Epithelial cell of proximal tubule (primary cell): ENCODE measurements at regions not wholly inside any gene's neighbourhood (a gene's known extent, or its start where the extent isn't known, plus 50 kb on each side); places are given as distances from the start of the nearest gene placed in this dataset.

Source experiments
- DNase-seq: peaks from one replicate; pipeline ENCODE4 v3.0.0-alpha.2; 2011; ENCODE audit warnings: low read depth
- H3K4me3 ChIP-seq: 2 replicates; pipeline ENCODE4 v1.5.1; 2011; ENCODE audit warnings: low read depth, mild to moderate bottlenecking, low read length
- TF ChIP-seq, protein P1 (sequence below): conservative IDR thresholded peaks from 2 replicates; pipeline ENCODE4 v1.5.1; 2012; ENCODE audit warnings: low read depth, mild to moderate bottlenecking, low read length

DNA sequence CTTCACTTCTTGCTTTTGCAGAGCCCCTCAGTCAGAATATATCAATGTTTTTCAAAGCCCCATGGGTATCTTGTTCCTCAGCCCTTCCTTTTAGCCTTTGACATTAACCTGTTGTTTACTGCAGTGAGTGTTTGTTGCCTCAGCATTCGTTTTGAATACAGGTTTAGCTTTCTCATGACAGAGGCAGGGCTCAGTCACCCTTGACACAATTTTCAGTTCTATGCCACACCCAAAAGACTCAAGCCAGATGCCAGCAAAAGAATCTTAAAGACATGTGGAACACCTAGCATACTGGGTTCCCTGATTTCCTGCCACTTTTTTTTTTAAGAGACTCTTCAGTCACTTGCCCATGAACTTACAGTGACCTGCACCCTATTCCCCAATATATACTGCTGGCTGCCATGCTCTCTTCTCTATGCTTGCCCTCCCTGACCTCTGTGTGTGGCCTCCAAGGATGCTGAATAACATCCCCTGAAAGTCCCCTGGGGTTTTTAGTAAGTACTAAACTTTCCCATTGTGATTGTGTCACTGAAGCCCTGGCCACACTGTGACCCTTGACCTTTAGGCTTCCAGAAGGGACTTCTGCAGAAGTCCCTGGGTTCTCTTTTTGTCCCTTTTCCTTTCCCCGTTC is 1225.5 kb downstream of the TBC1D22A start:
- DNase-seq = no peak
- no peak overlapping the region for H3K4me3 ChIP-seq

DNA sequence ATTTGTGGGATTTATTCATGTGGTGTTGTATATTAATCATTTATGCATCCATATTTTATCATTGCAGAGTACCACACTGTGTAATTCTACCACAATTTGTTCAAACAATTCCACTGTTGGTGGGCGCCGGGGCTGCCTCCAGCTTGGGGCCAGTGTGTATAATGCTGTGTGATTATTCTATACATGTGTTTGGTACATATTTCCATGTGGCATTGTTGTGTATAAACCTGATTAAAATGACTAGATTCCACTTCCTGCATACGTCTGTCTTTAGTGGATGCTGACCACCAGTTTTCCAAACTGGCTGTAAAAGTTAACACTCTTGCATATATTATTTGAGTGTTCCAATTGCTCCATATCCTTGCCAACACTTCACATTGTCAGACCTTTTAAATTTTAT is 1213.8 kb downstream of the TBC1D22A start:
- no peak for DNase-seq
- TF ChIP-seq, protein P1, sequence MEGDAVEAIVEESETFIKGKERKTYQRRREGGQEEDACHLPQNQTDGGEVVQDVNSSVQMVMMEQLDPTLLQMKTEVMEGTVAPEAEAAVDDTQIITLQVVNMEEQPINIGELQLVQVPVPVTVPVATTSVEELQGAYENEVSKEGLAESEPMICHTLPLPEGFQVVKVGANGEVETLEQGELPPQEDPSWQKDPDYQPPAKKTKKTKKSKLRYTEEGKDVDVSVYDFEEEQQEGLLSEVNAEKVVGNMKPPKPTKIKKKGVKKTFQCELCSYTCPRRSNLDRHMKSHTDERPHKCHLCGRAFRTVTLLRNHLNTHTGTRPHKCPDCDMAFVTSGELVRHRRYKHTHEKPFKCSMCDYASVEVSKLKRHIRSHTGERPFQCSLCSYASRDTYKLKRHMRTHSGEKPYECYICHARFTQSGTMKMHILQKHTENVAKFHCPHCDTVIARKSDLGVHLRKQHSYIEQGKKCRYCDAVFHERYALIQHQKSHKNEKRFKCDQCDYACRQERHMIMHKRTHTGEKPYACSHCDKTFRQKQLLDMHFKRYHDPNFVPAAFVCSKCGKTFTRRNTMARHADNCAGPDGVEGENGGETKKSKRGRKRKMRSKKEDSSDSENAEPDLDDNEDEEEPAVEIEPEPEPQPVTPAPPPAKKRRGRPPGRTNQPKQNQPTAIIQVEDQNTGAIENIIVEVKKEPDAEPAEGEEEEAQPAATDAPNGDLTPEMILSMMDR = no peak
- H3K4me3 ChIP-seq = no peak overlapping the region

More for the DNA sequence above, 1225.5 kb downstream of the TBC1D22A start:
- TF ChIP-seq, protein P1 = no peak

DNA sequence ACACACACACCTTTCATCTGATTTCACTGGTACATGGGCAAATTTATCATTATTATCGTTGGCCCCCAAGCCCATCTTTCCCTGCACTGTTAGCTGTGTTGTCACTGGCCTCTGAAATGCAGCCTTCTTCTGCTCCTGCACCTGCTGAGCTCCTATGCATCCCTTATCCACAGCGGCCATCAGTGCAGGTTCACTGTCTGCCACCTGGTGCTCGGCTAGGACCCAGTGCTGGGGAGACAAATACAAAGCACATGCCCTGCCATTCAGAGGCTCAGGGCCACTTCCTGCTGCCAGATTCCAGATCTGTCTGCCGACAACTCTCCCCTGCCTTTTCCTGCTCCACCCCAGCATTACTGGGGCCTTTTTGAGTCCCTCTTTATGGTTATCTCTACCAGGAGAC is 1205.4 kb downstream of the TBC1D22A start:
- H3K4me3 ChIP-seq = no peak overlapping the region
- TF ChIP-seq, protein P1 = no peak
- DNase-seq = no peak

DNA sequence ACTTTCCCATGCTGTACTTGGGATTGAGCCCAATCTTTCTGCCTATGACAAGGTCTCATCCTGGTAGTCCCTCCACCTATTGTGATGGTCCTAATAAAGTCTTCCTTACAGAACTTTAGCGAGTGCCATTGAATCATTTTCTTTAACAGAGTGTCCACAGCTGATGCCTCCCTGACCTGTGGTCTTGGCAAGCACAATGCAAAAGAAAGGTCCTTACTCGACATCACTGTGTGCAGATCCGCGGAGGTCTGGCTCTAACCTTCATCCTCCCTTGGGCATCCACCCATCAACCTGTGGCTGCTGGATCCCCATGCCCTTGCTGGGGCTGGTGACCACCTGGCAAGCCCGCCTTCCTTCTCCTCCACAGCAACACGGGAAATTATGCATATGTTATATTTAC is 1203.9 kb downstream of the TBC1D22A start:
- no peak overlapping the region for H3K4me3 ChIP-seq
- TF ChIP-seq, protein P1 = no peak
- DNase-seq = no peak

DNA sequence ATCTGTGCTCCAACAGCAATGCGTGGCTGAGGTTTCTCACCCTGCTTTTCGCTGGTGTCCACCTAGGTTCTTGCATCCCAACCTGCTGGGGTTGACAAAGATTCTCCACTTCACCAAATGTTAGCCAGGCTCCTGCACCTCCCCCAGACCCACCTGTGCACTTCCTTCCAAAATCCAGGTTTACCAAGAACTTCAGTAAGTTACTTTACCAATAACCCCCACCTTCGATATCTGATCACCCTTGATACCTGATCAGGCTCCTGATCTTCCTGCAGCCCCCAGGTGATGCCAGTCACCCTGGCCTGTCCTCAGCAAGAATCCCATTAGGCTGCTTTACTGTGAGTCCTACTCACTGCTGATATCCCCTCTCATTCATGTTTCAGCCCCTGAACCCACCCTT is 1203.4 kb downstream of the TBC1D22A start:
- no peak for DNase-seq
- TF ChIP-seq, protein P1 = no peak
- H3K4me3 ChIP-seq = no peak overlapping the region

DNA sequence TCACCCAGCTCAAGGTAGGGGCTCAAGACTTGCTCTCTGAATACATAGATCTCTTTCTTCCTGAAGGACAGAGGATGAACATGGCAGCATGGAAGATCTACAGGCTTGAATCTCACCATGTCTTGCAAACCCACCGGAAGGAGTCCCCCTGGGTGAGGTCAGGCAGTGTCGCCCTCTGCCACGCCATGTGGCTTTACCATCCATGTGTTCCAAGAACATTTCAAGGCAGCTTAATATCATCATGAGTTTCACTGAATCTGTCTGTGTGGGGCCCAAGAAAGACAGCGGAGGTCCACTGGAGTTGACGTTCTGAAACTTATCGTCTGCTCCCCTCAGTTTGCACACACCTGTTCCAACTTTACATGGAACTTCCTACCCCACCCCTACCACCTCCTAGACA is 1202.6 kb downstream of the TBC1D22A start:
- no peak for DNase-seq

DNA sequence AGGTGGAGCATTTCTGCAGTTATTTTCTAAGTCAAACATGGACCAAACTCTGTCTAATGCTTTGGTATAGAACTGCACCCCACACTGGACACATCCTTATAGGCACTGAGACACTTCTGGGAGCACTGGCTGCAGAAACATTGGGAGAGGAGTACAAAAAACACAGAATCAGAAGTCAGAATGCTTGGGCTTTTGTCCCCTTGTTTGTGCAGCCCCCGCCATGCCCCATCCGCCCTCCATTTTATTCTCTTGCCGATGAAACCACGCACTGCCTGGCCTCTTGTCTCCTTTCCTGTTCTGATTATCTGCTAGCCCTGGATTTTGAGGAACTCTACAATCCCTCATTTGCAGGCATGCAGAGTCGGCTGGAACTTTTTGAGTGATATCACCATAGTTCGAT is 1201.2 kb downstream of the TBC1D22A start:
- no peak overlapping the region for H3K4me3 ChIP-seq
- TF ChIP-seq, protein P1 = no peak
- DNase-seq = no peak

More for the DNA sequence above, 1202.6 kb downstream of the TBC1D22A start:
- no peak overlapping the region for H3K4me3 ChIP-seq
- TF ChIP-seq, protein P1 = no peak
